Motor neuron (in vitro differentiated cells): ENCODE measurements at regions not wholly inside any gene's neighbourhood (a gene's known extent, or its start where the extent isn't known, plus 50 kb on each side); places are given as distances from the start of the nearest gene placed in this dataset.
"Not testable (repeated sequence)": the region's sequence is repeated elsewhere in the genome, so short reads cannot be mapped to it uniquely, and the experiment has no call there.

Source experiments
- ATAC-seq, 8 experiments: fragments of 200-7000 bp; cut with Tn5 transposase; replicated peaks in 6 of 8; 2 replicates each; pipeline ENCODE4 v1.8.0; 2021; ENCODE audit warnings: mild to moderate bottlenecking in 8 of 8, moderate library complexity in 8 of 8
- H3K27ac ChIP-seq, 2 donors: fragments of 250-450 bp; sonication (Bioruptor Pico); 2 replicates each; pipeline ENCODE4 v1.9.0; 2021; ENCODE audit warnings: antibody characterized with exemption in 2 of 2, mild to moderate bottlenecking in 2 of 2, moderate library complexity in 1 of 2
- H3K4me1 ChIP-seq, 2 donors: fragments of 250-450 bp; sonication (Bioruptor Pico); replicated peaks in 1 of 2; 2 replicates each; pipeline ENCODE4 v1.6.1; 2021; ENCODE audit warnings: antibody characterized with exemption in 2 of 2, mild to moderate bottlenecking in 2 of 2, moderate library complexity in 1 of 2
- H3K4me3 ChIP-seq, 5 donors: fragments of 250-450 bp; sonication (Bioruptor Pico); 2 replicates each; pipeline ENCODE4 v1.9.0; 2021; ENCODE audit warnings: antibody characterized with exemption in 5 of 5, mild to moderate bottlenecking in 5 of 5, moderate library complexity in 4 of 5
- WGBS, 10 experiments: fragments of 450-650 bp; shearing (Covaris generic); methylation state at CpG; one replicate each; pipeline ENCODE4 v1.0.0; 2022; 5-methylcytosine and 5-hydroxymethylcytosine counted together
- in situ Hi-C, 9 experiments: fragments of 400-800 bp; cut with MboI; loops; one replicate each; pipeline ENCODE4 v1.15.0; 2021; ENCODE audit warnings: low sequenced_read_pairs in 9 of 9, low pct_unique_long_range_greater_than_20kb in 2 of 9; ENCODE audit not compliant: unreplicated experiment in 9 of 9

DNA sequence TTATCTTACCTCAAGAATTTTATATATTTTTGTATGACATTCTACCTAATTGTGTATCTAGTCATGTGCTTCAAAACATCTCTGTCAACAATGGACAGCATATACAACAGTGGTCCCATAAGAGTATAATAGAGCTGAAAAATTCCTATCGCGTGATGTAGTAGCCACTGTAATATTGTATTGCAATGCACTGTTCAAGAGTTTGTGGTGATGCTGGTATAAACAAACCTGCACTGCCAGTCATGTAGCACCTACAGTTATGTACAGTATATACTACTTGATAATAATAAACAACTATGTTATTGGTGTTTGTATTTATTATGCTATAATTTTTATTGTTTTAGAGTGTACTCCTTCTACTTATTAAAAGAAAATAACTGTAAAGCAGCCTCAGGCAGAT, 672.7 kb downstream of the CD109 start:
- ATAC-seq: no peak
- Histone ChIP-seq H3K27ac (no peak overlapping the region), H3K4me3 (no peak overlapping the region), H3K4me1 (no peaks in the 10 kb centered on the region)
- in situ Hi-C loops: no loop called here
- 88 to 100% (median 100%) methylated on average over 2 of the region's 2 CpGs; no CpG with 5 or more reads in 3 of the 10 experiments for WGBS, 10 experiments

DNA sequence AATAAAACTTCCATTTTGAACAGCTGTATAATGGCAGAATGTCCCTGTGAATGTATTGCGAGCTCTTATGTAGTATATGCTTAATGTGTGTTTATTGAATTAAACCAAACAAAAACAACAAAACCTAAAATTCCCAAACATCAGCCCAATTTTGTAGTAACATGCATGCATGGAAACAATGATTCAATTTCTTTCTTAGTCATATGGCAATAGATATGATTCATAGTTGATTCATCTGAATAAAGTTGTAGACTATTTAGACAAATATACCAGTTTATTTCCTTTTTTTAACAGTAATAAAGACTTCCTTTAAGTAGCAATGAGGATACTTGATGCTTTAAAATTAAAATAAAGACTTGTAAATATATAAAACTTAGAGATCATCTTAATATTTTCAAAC, 670.6 kb downstream of the CD109 start:
- ATAC-seq: no peak
- in situ Hi-C loops: no loop called here
- Histone ChIP-seq H3K4me1 (no peaks in the 10 kb centered on the region), H3K4me3 (no peak overlapping the region), H3K27ac (no peak overlapping the region)
- 50 to 100% (median 92%) methylated on average over 1 of the region's 1 CpG; no CpG with 5 or more reads in 2 of the 10 experiments for WGBS, 10 experiments

DNA sequence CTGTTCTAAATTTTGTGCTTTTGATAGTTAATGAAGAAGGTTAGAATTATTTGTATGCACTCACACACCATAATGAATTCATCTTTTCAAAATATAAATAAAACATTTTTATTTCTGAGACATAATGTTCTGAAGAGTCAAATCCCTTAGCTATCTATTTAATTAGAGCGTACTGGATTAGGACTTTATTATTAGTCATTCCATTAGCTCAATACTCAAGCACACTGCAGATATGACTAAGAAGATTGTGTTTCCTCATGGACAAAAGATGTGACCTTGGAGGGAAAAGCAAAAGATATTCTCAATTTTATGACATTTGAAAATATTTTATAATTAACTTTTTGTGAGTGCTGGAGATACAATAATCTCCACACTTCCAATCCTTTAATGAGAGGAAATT, 666.4 kb downstream of the CD109 start:
- no peak for ATAC-seq
- H3K4me3 ChIP-seq: no peak overlapping the region
- H3K27ac ChIP-seq: no peak overlapping the region
- in situ Hi-C loops: no loop called here
- WGBS, 10 experiments: 0 to 100% (median 56%) methylated on average over 1 of the region's 1 CpG; no CpG with 5 or more reads in 1 of the 10 experiments
- no peaks in the 10 kb centered on the region for H3K4me1 ChIP-seq

DNA sequence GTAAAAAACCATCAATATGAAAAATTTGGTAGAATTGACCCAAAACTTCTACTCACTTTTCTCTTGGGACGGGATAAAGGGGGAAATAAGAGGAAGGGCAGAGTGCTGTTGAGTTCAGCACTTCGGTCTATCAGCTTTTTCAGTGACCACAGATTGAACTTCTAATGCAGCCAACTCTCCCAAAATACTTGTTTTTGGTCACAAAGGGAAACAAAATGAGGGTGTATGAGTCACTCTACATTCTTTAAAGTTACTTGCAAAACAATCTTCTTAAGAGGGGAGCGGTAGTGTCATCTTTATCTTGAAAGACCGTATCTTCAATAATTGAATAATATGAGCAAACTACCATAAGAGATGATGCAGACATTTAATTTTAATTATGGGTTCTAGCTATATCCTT, 661.3 kb downstream of the CD109 start:
- in situ Hi-C loops: no loop called here
- H3K27ac ChIP-seq: no peak overlapping the region
- H3K4me3 ChIP-seq: no peak overlapping the region
- no peaks in the 10 kb centered on the region for H3K4me1 ChIP-seq
- ATAC-seq: peak in 1 of 8 experiments; percentile 54
- 8 to 100% (median 89%) methylated on average over 1 to 4 of the region's 4 CpGs for WGBS, 10 experiments

DNA sequence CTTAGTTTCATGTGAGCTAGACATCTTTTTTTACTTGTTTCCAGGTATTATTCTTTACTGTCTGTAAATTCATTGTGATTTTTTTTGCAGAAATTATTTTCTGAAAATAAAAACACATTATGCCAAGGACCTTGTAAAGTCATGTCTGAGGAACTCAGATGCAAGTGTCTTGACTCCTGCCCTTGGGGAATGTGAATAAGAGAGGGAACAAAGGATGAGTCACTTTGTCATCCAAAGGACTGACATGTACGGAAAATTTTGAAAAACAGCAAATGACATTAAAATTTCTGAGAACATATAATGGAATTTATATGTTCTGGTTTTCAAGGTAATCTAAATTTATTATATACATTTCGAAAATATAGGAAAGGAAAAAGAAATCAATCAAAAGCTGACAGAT, 660.4 kb downstream of the CD109 start:
- Histone ChIP-seq H3K4me3 (no peak overlapping the region), H3K27ac (no peak overlapping the region), H3K4me1 (peaks cover 0 to 4% of the 10 kb centered on the region in 2 donors)
- WGBS, 10 experiments: 4 to 100% (median 72%) methylated on average over 1 to 2 of the region's 2 CpGs
- ATAC-seq: peak in 2 of 8 experiments; percentile 33 to 76
- in situ Hi-C loops: no loop called here

DNA sequence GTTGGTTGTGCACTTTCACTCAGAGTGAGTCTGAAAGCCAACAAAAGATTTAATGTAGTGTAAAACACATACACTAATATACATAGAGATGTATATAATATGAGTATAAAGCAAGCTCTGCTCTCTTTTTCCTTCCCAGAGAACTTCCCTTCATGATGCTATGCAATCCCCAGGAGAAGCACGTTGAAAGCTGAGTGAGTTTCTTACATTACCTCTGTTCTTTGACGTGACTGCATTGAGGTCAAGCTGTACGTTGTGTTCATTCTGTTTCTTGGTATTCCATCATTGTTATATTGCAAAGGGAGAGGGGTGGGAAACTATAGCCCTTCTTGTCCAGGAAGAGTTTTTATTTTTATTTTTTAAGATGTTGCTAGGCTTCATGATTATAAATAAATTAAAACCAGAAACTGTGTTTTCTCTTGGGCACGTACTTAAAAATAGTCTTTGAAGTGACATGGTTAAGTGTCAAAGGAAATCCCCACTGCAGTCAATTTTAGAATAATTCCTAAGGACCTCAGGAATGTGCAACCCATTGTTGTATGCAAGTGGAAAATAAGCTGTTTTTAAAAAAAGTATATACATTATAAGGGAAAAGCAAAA, 651.0 kb downstream of the CD109 start:
- no peak overlapping the region for H3K4me3 ChIP-seq
- 10 to 80% (median 71%) methylated on average over 1 to 4 of the region's 4 CpGs for WGBS, 10 experiments
- in situ Hi-C loops: no loop called here
- no peak overlapping the region for H3K27ac ChIP-seq
- no peak for ATAC-seq
- peaks cover 0 to 6% of the 10 kb centered on the region in 2 donors for H3K4me1 ChIP-seq

DNA sequence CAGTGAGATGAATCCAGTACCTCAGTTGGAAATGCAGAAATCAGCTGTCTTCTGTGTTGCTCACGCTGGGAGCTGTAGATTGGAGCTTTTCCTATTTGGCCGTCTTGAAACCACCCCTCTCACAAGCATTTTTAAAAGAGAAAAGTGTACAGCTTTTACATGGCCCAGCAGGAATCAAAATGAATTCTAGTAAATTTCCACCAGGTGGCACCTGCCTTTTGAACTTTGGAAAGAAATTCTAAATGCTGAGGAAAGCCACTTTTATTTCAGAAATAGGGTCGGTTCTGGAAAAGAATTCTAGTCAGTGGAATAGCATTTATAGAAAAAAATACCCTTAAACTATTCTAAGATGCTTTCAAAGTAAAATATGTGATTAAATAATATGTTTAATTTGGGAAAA, 647.8 kb downstream of the CD109 start:
- H3K27ac ChIP-seq: no peak overlapping the region
- no peak for ATAC-seq
- H3K4me1 ChIP-seq: no peaks in the 10 kb centered on the region
- H3K4me3 ChIP-seq: no peak overlapping the region
- in situ Hi-C loops: no loop called here
- WGBS, 10 experiments: 0 to 100% (median 33%) methylated on average over 1 to 3 of the region's 3 CpGs; no CpG with 5 or more reads in 3 of the 10 experiments

DNA sequence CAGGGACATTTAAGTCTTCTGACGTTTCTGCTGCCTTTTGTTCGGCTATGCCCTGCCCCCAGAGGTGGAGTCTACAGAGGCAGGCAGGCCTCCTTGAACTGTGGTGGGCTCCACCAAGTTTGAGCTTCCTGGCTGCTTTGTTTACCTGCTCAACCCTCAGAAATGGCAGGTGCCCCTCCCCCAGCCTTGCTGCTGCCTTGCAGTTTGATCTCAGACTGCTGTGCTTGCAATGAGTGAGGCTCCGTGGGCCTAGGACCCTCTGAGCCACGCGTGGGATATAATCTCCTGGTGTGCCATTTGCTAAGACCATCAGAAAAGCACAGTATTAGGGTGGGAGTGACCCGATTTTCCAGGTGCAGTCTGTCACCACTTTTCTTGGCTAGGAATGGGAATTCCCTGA, 647.3 kb downstream of the CD109 start:
- ATAC-seq, in situ Hi-C loops, H3K4me1 ChIP-seq, H3K27ac ChIP-seq, H3K4me3 ChIP-seq: not testable (repeated sequence)
- 67 to 100% (median 100%) methylated on average over 1 of the region's 6 CpGs; no CpG with 5 or more reads in 7 of the 10 experiments for WGBS, 10 experiments

DNA sequence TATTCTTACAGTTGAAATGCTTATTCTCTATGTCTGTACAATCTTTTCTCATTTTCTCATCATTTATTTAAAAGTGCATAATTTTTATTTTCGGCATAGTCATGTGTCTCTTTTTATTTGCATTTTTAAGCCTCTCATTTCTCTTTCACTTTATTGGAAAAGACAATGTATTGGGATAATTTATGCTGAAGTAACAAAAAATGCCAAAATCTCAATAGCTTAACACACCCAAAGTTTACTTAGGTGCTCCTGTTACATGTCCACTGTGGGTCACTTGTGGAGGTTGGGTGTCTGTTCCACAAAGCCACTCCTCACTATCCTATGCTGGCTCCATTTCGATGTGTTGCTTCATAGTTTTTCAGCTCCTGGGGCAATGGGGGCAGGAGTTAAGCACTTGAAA, 638.7 kb downstream of the CD109 start:
- WGBS, 10 experiments: 20 to 100% (median 75%) methylated on average over 1 to 2 of the region's 2 CpGs
- Histone ChIP-seq H3K4me1 (no peaks in the 10 kb centered on the region), H3K27ac (no peak overlapping the region), H3K4me3 (no peak overlapping the region)
- no peak for ATAC-seq
- in situ Hi-C loops: no loop called here

DNA sequence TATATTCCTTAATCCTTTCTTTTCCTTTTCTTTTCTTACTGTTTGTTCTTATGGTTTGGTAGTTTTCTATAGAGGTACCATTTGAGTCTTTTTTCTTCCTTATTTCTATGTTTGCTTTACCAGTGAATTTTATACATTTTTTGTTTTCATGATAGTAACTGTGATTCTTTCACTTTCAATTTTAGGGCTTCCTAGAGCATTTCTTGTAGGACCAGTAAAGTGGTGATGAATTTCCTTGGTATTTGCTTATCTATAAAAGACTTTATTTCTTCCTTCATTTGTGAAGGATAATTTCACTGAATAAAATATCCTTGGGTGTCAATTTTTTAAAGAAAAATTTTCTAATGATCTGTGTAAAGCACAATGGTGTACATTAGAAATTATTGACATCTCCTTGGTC, 637.4 kb downstream of the CD109 start:
- no peak for ATAC-seq

DNA sequence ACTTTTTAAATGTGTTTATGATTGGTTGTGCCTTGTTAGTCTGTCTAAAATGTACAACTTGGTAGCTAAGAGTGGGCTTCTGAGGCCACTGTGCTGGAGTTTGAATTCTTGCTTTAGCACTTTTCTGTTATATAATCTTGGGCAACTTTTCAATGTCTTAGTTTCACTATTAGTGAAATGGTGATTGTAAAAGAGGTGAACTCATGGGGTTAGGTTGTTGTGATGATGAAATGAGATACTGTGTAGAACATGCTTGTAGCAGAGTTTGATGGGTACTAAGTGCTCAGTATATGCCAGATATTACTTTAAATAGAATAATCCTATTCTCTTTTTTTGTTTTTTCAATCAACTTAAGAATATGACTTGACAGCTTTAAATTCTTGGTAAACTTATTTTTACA, 624.7 kb downstream of the CD109 start:
- in situ Hi-C loops: no loop called here
- Histone ChIP-seq H3K4me3 (no peak overlapping the region), H3K27ac (peak overlapping the region in 1 of 2 donors; percentile 12), H3K4me1 (peaks cover 0 to 3% of the 10 kb centered on the region in 2 donors)
- no peak for ATAC-seq

More for the DNA sequence above, 637.4 kb downstream of the CD109 start:
- no peaks in the 10 kb centered on the region for H3K4me1 ChIP-seq
- no peak overlapping the region for H3K4me3 ChIP-seq
- no peak overlapping the region for H3K27ac ChIP-seq
- in situ Hi-C loops: no loop called here

DNA sequence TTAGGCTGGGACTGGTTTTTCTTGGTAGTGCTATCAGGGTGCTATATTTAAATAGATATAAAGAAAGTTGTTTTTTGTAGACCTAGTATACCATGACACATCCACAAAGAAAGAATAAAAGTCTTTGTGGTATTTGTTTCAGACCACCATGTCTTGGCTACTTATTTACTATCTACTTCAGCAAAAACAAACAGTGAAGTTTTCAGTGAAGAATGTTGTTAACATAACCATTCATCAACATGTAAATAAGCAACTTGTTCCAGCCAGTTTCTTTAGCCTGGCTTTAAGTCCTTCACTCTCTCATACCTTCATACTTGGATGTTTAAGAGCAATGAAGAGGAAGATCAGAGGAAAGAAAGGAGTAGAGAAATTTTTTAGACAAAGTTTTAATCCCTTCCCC, 624.1 kb downstream of the CD109 start:
- H3K4me1 ChIP-seq: peaks cover 0 to 3% of the 10 kb centered on the region in 2 donors
- in situ Hi-C loops: no loop called here
- H3K27ac ChIP-seq: peak overlapping the region in 1 of 2 donors; percentile 12
- ATAC-seq: peak in 4 of 8 experiments; percentile 42 to 81 (median 58)
- H3K4me3 ChIP-seq: no peak overlapping the region

DNA sequence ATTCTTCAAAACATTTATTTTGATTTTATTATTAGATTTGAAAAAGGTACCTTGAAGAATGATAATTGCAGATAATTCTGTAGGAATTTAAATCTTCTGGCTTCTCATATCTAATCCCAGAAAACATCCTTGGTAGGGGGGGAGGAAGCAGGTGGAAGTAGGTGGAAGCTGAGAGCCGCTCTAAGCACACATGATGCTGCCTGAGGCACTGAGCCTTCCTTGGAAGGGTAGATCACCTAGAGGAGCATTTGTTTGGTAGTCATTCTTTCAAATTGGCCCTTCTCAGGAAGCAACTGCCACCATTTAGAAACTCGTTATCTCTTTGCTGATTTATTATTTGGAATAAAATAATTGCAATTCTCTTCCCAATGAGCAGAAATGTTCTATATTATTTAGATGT, 623.3 kb downstream of the CD109 start:
- in situ Hi-C loops: no loop called here
- peaks cover 0 to 3% of the 10 kb centered on the region in 2 donors for H3K4me1 ChIP-seq
- WGBS, 10 experiments: 13 to 100% (median 65%) methylated on average over 1 to 2 of the region's 2 CpGs; no CpG with 5 or more reads in 1 of the 10 experiments
- H3K27ac ChIP-seq: no peak overlapping the region
- no peak for ATAC-seq
- no peak overlapping the region for H3K4me3 ChIP-seq

DNA sequence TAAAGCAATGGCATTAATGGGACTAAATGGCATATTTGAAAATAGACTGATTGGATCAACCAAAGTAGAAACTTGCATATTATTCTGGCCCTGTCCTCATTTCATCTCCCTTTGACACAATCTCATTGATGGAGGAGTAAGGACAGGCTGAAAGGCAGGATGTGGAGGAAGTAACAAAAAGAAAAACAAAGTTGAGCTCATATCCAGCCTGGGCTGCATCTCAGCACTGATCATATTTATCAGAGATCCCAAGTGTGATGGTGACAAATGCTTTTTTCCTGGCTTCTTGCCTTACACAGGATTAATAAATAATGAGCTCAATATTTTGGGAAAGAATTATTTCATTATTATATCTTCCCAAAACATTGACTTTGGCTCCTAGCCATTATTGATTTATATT, 622.7 kb downstream of the CD109 start:
- Histone ChIP-seq H3K4me1 (peaks cover 0 to 3% of the 10 kb centered on the region in 2 donors), H3K4me3 (no peak overlapping the region), H3K27ac (no peak overlapping the region)
- in situ Hi-C loops: no loop called here
- no peak for ATAC-seq
